Thoracic aorta (tissue), 2 donors: ENCODE measurements at regions not wholly inside any gene's neighbourhood (a gene's known extent, or its start where the extent isn't known, plus 50 kb on each side); places are given as distances from the start of the nearest gene placed in this dataset.

ENCODE experiments used
- ATAC-seq: fragments of 150-250 bp; one replicate; pipeline ENCODE4 v1.8.0; 2017; ENCODE audit warnings: low read depth; ENCODE audit not compliant: insufficient number of reproducible peaks, low FRiP score
- DNase-seq: peaks from one replicate; pipeline ENCODE4 v3.0.0-alpha.2; 2020; ENCODE audit warnings: low spot score
- H3K27ac ChIP-seq, 2 donors: fragments of 200-600 bp; sonication (generic); 1 replicate in 1 of 2; 2 replicates in 1 of 2; pipeline ENCODE4 v1.5.1; 2016; ENCODE audit warnings: mild to moderate bottlenecking in 2 of 2, moderate library complexity in 2 of 2
- H3K27me3 ChIP-seq: fragments of 200-600 bp; sonication (generic); replicated peaks from 2 replicates; pipeline ENCODE4 v1.6.0; 2016; ENCODE audit warnings: mild to moderate bottlenecking; ENCODE audit not compliant: insufficient read depth
- H3K36me3 ChIP-seq: fragments of 200-600 bp; sonication (generic); one replicate; pipeline ENCODE4 v1.5.1; 2016
- H3K4me1 ChIP-seq, 2 donors: fragments of 200-600 bp; sonication (generic); 1 replicate in 1 of 2; 2 replicates in 1 of 2; pipeline versions ENCODE4 v1.5.1 to v1.6.0; 2016; ENCODE audit warnings: low read depth in 2 of 2, mild to moderate bottlenecking in 1 of 2; ENCODE audit not compliant: control insufficient read depth in 1 of 2
- H3K4me3 ChIP-seq: fragments of 200-600 bp; sonication (generic); 2 replicates; pipeline ENCODE4 v1.5.1; 2016; ENCODE audit warnings: mild to moderate bottlenecking
- H3K9me3 ChIP-seq: fragments of 200-600 bp; sonication (generic); 2 replicates; pipeline ENCODE4 v1.5.1; 2016
- TF ChIP-seq, protein P1 (sequence below): fragments of 200-600 bp; sonication (generic); IDR thresholded peaks from one replicate; pipeline ENCODE4 v1.5.1; 2019; ENCODE audit warnings: antibody characterized with exemption

DNA sequence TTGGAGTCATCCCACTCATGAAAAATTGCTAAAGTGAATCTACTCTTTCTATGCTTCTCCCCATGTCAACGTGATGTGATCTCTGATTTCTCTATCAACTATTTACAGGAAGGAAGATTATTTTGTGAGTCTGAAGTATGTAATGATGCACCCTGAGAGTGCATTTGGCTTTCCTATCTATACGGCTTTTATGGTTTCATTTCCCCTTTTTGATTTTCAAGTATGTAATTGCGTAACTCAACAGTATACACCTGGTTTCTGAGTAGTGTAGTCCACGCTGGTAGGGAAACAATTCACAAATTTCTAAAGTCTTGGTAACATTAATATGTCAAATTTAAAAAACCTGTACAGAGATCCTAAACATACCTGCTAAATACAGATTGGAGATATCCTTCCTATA lies 194.7 kb upstream of the SEMA3A start:
- Histone ChIP-seq H3K36me3 (no peaks in the 10 kb centered on the region), H3K27me3 (no peaks in the 10 kb centered on the region), H3K4me1 (no peaks in the 10 kb centered on the region), H3K4me3 (no peak overlapping the region), H3K9me3 (no peaks in the 10 kb centered on the region), H3K27ac (no peak overlapping the region)
- DNase-seq = no peak
- TF ChIP-seq, protein P1, sequence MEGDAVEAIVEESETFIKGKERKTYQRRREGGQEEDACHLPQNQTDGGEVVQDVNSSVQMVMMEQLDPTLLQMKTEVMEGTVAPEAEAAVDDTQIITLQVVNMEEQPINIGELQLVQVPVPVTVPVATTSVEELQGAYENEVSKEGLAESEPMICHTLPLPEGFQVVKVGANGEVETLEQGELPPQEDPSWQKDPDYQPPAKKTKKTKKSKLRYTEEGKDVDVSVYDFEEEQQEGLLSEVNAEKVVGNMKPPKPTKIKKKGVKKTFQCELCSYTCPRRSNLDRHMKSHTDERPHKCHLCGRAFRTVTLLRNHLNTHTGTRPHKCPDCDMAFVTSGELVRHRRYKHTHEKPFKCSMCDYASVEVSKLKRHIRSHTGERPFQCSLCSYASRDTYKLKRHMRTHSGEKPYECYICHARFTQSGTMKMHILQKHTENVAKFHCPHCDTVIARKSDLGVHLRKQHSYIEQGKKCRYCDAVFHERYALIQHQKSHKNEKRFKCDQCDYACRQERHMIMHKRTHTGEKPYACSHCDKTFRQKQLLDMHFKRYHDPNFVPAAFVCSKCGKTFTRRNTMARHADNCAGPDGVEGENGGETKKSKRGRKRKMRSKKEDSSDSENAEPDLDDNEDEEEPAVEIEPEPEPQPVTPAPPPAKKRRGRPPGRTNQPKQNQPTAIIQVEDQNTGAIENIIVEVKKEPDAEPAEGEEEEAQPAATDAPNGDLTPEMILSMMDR = no peak
- no peak for ATAC-seq

GRCh38 chr7:84387595-84387994 lies 193.0 kb upstream of the SEMA3A start:
- Histone ChIP-seq H3K36me3 (no peaks in the 10 kb centered on the region), H3K4me3 (no peak overlapping the region), H3K9me3 (no peaks in the 10 kb centered on the region), H3K27ac (no peak overlapping the region), H3K27me3 (no peaks in the 10 kb centered on the region), H3K4me1 (no peaks in the 10 kb centered on the region)
- TF ChIP-seq, protein P1 = no peak
- DNase-seq (no peak), ATAC-seq (no peak)

DNA sequence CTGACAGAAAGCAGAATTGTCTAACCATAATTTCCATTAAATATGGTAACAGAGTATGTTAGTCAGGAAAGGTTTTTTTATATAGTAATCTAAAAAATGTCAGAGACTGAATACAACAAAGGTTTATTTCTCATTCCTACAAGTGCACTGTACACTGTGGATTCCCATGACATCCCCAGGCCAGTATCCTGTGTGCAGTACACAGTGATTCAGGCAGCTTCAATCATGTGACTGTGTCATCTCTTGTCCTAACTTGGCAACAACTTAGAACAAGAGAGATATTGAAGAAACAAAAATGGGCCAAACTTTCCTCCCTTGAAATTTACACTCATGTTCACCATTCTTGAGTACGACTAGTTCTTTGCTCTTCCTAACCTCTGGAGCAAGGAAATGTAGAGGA lies 189.8 kb upstream of the SEMA3A start:
- H3K27ac ChIP-seq = no peak overlapping the region
- no peak overlapping the region for H3K4me3 ChIP-seq
- H3K27me3 ChIP-seq = no peaks in the 10 kb centered on the region
- ATAC-seq (no peak), DNase-seq (no peak)
- TF ChIP-seq, protein P1 = no peak
- H3K9me3 ChIP-seq = no peaks in the 10 kb centered on the region
- no peaks in the 10 kb centered on the region for H3K36me3 ChIP-seq
- H3K4me1 ChIP-seq = no peaks in the 10 kb centered on the region

GRCh38 chr7:84379446-84379845 lies 184.9 kb upstream of the SEMA3A start:
- H3K9me3 ChIP-seq = no peaks in the 10 kb centered on the region
- H3K4me1 ChIP-seq = no peaks in the 10 kb centered on the region
- DNase-seq (no peak), ATAC-seq (no peak)
- H3K4me3 ChIP-seq = no peak overlapping the region
- TF ChIP-seq, protein P1 = no peak
- H3K27me3 ChIP-seq = no peaks in the 10 kb centered on the region
- no peaks in the 10 kb centered on the region for H3K36me3 ChIP-seq
- H3K27ac ChIP-seq = no peak overlapping the region

- TF ChIP-seq, protein P1 = no peak
- no peak overlapping the region for H3K27ac ChIP-seq
- no peak for ATAC-seq
Observed at GRCh38 chr7:84372712-84373111, 178.1 kb upstream of the SEMA3A start.

More at GRCh38 chr7:84372712-84373111, 178.1 kb upstream of the SEMA3A start:
- no peak overlapping the region for H3K4me3 ChIP-seq
- no peaks in the 10 kb centered on the region for H3K9me3 ChIP-seq
- DNase-seq = no peak
- no peaks in the 10 kb centered on the region for H3K36me3 ChIP-seq
- H3K27me3 ChIP-seq = no peaks in the 10 kb centered on the region
- no peaks in the 10 kb centered on the region for H3K4me1 ChIP-seq
